Heart left ventricle (tissue), 13 donors: ENCODE measurements at regions not wholly inside any gene's neighbourhood (a gene's known extent, or its start where the extent isn't known, plus 50 kb on each side); places are given as distances from the start of the nearest gene placed in this dataset.

ENCODE experiments used
- CTCF ChIP-seq, 12 donors: fragments of 200-600 bp; sonication (generic) in 4 of 12; IDR thresholded peaks; one replicate each; pipeline versions ENCODE4 v1.5.0 to v1.8.0; 2018 to 2022; ENCODE audit warnings: antibody characterized with exemption in 12 of 12, mild to moderate bottlenecking in 5 of 12
- POLR2A ChIP-seq, 2 donors: fragments of 450-650 bp; IDR thresholded peaks; one replicate each; pipeline ENCODE4 v1.6.1; 2017; ENCODE audit warnings: antibody characterized with exemption in 2 of 2, mild to moderate bottlenecking in 2 of 2, moderate library complexity in 2 of 2
- donor health status: ischemic (EF 13 %, LVEDD 7.1; RV severe dilation, severe dysfunction).
- donor health status: DM: no; HTN: yes; CAD: no.
- donor health status: DM: no; HTN: no; CAD: no.
- donor health status: ischemic (EF 25% LVEDD 6.9; RV normal size, moderate dysfunction).
- donor health status: ischemic (EF 25% LVEDD 5.7; RV mildly dilated, moderate dysfunction).
- donor health status: ischemic (EF 35%, LVEDD 5.7; RV mildly dilated, moderate dysfunction).
- donor health status: nonischemic (EF 11% LVEDD 7.7; RV severe dilation, severe dysfunction).
- donor health status: DM: yes; HTN: yes; CAD: no.
- donor health status: PGD.
- donor health status: ischemic (EF 29% LVEDD 5.4; RV normal size, mild dysfunction).
- donor health status: nonischemic (EF 23%, LVEDD 6.1; RV moderate dilation, normal function).

GRCh38 chr9:103661663-103662062 lies 432.4 kb upstream of the SMC2 start:
- TF ChIP-seq CTCF (IDR thresholded peaks at IDR 0.05) (no peak), POLR2A (IDR thresholded peaks at IDR 0.05) (no peak)
